Activated naive CD4-positive, alpha-beta T cell treated with anti-CD3 and anti-CD28 coated beads for 36 hours (primary cell): ENCODE measurements at regions not wholly inside any gene's neighbourhood (a gene's known extent, or its start where the extent isn't known, plus 50 kb on each side); places are given as distances from the start of the nearest gene placed in this dataset.
A peak's percentile ranks its signal among the peaks of the same experiment; 100 is the strongest.
"Not testable (repeated sequence)": the region's sequence is repeated elsewhere in the genome, so short reads cannot be mapped to it uniquely, and the experiment has no call there.

Experiments used
- CTCF ChIA-PET: fragments of 350-600 bp; sonication (Branson Sonifier 250); formaldehyde crosslinking; loops from one replicate; lab custom pipeline; 2021; ENCODE audit warnings: antibody characterized with exemption; lab: Charles Lee
- DNase-seq: peaks from one replicate; pipeline ENCODE4 v3.0.0-alpha.2; 2020
- H3K27ac Mint-ChIP-seq: one replicate; pipeline ENCODE4 v1.8.0; 2021; ENCODE audit warnings: mild to moderate bottlenecking, mixed read lengths
- H3K27me3 Mint-ChIP-seq: one replicate; pipeline ENCODE4 v1.8.0; 2021; ENCODE audit warnings: low read depth, mixed read lengths
- H3K36me3 Mint-ChIP-seq: one replicate; pipeline ENCODE4 v1.8.0; 2021; ENCODE audit warnings: low read depth, mixed read lengths
- H3K4me1 Mint-ChIP-seq: one replicate; pipeline ENCODE4 v1.8.0; 2021; ENCODE audit warnings: low read depth, mixed read lengths
- H3K4me3 Mint-ChIP-seq: one replicate; pipeline ENCODE4 v1.8.0; 2021; ENCODE audit warnings: mild to moderate bottlenecking, moderate library complexity, mixed read lengths
- H3K9me3 Mint-ChIP-seq: one replicate; pipeline ENCODE4 v1.8.0; 2021; ENCODE audit warnings: mixed read lengths
- intact Hi-C: fragments of 100-400 bp; cut with micrococcal nuclease; formaldehyde crosslinking; loops from one replicate; pipeline ENCODE4 v1.15.1; 2023

DNA sequence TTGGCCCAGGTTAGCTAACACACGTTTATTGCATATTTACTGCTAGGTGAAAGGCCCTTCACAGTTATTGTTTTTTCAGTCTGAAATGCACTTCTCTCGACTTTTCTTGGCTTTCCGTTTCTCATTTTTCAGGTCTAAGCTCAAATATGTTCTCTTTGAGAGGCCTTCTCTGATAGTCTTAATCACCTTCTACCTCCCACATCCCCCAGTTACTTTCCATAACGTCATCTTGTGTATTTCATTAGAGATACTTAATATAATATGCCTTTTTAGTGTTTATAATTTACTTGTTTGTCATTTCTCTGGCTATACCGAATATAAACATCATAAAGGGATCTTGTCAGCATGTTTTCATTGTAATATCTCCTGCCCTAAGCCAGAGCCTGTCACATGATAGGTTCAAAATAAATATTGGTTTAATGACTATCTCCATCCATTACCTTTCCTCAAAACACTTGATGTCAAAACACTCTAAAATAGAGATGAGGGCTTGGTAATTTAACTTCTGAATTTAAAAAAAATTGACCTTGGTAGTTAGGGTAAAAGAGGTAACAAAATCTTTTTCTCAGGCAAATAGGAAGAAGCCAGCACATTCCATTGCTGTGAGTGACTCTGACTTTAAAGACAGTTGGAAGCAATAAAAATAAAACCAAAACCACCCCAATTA is 168.6 kb upstream of the RFC3 start:
- intact Hi-C loops, result no loop called here
- H3K27ac Mint-ChIP-seq, result no peak overlapping the region
- DNase-seq, result no peak
- CTCF ChIA-PET, result no interaction called here
- no peaks in the 10 kb centered on the region for H3K36me3 Mint-ChIP-seq
- peaks cover 18% of the 10 kb centered on the region for H3K27me3 Mint-ChIP-seq
- no peaks in the 10 kb centered on the region for H3K9me3 Mint-ChIP-seq
- H3K4me1 Mint-ChIP-seq, result peaks cover 17% of the 10 kb centered on the region
- H3K4me3 Mint-ChIP-seq, result no peak overlapping the region

DNA sequence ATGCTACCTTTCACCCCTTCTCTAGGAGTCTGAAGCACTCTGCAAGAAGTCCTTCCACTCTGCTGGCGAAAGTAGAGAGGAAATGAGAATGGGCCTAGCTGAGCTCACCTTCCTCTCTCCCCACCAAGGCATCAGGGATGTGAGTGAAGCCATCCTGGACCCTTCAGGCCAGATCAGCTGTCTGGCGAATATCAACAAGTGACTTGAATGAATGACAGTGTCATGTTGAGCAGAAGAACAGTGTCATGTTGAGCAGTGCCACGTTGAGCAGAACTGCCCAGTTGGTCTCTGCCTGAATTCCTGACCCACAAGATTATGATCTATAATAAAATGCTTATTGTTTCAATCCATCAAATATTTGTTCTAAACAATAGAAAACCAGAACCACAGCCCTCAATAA is 166.2 kb upstream of the RFC3 start:
- no peak for DNase-seq
- Mint-ChIP-seq H3K36me3 (no peaks in the 10 kb centered on the region), H3K27ac (no peak overlapping the region), H3K27me3 (peaks cover 18% of the 10 kb centered on the region), H3K9me3 (no peaks in the 10 kb centered on the region), H3K4me3 (no peak overlapping the region), H3K4me1 (no peaks in the 10 kb centered on the region)
- CTCF ChIA-PET, result interaction anchor here (0.7 to 0.8 kb wide), 2 partner anchors 11 to 487 kb away, joined by 3 read pairs; no protein-coding TSS in a partner anchor
- intact Hi-C loops, result no loop called here

DNA sequence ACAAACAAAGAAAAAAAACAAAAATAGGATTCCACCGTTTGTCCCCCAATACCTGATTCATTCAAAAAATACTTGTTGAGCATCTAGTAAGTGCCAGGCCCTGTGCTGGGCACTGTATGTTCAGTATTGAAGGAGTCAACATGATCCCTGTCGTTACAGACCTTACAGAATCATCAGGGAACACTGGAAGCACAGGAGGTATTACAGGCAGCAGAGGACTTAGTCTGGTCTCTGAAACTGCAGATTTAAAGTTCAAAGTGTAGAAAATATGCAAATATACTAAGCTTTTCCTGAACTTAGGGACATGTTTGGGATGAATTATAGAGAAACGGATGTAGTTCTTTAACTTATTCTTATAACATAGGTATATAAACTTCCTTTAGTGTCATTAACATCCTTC is 160.7 kb upstream of the RFC3 start:
- intact Hi-C loops, result no loop called here
- Mint-ChIP-seq H3K4me3 (no peak overlapping the region), H3K27me3 (peaks cover 14% of the 10 kb centered on the region), H3K36me3 (no peaks in the 10 kb centered on the region), H3K9me3 (peaks cover 1% of the 10 kb centered on the region), H3K27ac (no peak overlapping the region), H3K4me1 (no peaks in the 10 kb centered on the region)
- DNase-seq, result no peak
- CTCF ChIA-PET, result no interaction called here

DNA sequence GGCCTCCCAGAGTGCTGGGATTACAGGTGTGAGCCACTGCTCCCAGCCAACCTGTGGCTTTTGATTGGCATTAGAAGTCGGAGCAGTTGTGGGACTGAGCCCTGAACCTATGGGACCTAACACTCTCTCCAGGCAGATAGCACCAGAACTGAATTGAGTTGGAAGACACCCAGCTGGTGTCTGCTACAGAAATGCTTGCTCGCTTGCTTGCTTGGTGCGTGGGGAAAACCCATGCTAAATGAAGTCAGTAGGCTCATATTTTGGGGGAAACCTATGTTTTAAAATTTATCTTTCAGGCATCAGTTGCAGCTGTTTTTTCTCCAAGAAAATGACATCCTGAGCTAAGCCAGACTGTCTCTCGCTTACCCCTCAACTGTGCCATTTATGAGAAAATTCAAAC is 158.5 kb upstream of the RFC3 start:
- H3K27ac Mint-ChIP-seq, result no peak overlapping the region
- H3K27me3 Mint-ChIP-seq, result peaks cover 3% of the 10 kb centered on the region
- H3K4me1 Mint-ChIP-seq, result no peaks in the 10 kb centered on the region
- CTCF ChIA-PET, result interaction anchor here (0.6 kb wide), 2 partner anchors 276 to 1551 kb away, joined by 3 read pairs; no protein-coding TSS in a partner anchor
- DNase-seq, result no peak
- peaks cover 1% of the 10 kb centered on the region for H3K9me3 Mint-ChIP-seq
- no peaks in the 10 kb centered on the region for H3K36me3 Mint-ChIP-seq
- H3K4me3 Mint-ChIP-seq, result no peak overlapping the region
- intact Hi-C loops, result no loop called here

DNA sequence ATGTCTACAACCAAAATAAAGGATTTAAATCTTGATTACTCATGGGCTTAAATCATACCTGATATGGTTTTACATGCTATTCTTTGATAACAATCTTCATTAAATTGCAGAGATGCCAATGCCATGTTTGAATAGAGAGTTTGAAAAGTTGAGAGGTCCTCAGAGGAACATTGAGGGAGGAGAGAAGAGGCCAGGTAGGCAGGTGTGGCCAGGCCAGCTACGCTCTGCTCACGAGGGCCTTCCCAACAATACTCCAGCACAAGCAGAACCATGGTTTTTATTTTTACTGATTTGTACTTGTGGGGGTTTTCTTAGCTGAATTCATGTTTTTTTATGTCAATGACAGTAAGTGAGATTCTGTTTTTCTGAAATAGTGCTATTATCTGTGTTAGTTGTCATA is 158.1 kb upstream of the RFC3 start:
- no peak for DNase-seq
- Mint-ChIP-seq H3K4me3 (no peak overlapping the region), H3K27me3 (peaks cover 3% of the 10 kb centered on the region), H3K9me3 (peaks cover 1% of the 10 kb centered on the region), H3K4me1 (no peaks in the 10 kb centered on the region), H3K27ac (no peak overlapping the region), H3K36me3 (no peaks in the 10 kb centered on the region)
- CTCF ChIA-PET, result no interaction called here
- intact Hi-C loops, result no loop called here

DNA sequence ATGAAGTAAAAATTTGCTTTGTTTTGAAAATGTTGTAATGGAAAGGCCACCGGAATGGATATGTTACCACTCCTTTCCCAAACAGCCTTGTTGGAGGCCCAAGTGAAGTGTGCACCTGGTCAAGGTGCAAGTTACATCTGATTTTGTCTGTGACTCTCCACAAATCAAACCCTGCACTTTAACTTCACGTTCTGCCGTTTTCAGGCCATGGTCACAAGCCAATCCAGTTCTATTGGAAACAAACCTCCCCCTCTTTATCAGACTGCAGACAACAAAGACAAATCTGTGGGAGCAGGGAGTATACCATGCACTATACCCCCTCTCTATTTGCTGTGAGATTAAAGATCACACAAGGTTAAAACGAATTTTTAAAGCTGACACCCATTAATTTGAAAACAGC is 155.6 kb upstream of the RFC3 start:
- Mint-ChIP-seq H3K36me3 (no peaks in the 10 kb centered on the region), H3K27ac (no peak overlapping the region), H3K4me1 (no peaks in the 10 kb centered on the region), H3K9me3 (peaks cover 1% of the 10 kb centered on the region), H3K4me3 (no peak overlapping the region), H3K27me3 (peaks cover 3% of the 10 kb centered on the region)
- DNase-seq, result no peak
- CTCF ChIA-PET, result no interaction called here
- intact Hi-C loops, result no loop called here

DNA sequence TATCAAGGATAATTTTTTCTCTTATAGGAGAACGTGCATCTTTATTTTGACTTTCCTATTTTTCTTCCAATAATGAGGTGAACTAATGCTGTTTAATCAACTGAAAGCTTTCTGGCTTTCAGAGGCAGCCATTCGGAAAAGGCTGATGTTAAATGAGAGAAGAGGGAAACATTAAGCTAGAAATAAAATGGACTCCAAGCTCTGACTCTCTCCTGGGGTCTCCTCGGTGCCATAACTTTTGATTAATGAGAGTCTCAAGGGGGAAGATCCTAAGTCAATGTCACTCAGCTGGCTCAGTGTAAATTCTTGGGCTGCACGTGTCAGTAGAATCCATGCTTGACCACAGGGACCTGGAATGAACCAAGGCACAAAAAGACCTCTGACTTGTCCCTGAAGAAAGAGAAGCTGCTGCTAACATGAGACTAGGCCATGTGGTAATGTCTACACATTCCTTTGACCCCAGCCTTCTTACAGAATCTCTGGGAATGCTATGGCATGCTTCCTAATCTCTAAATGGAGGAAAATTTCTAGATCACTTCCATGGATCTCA is 152.2 kb upstream of the RFC3 start:
- no peak for DNase-seq
- H3K36me3 Mint-ChIP-seq, result no peaks in the 10 kb centered on the region
- no peak overlapping the region for H3K4me3 Mint-ChIP-seq
- H3K4me1 Mint-ChIP-seq, result no peaks in the 10 kb centered on the region
- H3K27me3 Mint-ChIP-seq, result peaks cover 2% of the 10 kb centered on the region
- CTCF ChIA-PET, result interaction anchor here (0.5 to 0.7 kb wide), 2 partner anchors 17 to 417 kb away, joined by 3 to 8 read pairs; no protein-coding TSS in a partner anchor
- no peak overlapping the region for H3K27ac Mint-ChIP-seq
- peaks cover 1% of the 10 kb centered on the region for H3K9me3 Mint-ChIP-seq
- intact Hi-C loops, result no loop called here

DNA sequence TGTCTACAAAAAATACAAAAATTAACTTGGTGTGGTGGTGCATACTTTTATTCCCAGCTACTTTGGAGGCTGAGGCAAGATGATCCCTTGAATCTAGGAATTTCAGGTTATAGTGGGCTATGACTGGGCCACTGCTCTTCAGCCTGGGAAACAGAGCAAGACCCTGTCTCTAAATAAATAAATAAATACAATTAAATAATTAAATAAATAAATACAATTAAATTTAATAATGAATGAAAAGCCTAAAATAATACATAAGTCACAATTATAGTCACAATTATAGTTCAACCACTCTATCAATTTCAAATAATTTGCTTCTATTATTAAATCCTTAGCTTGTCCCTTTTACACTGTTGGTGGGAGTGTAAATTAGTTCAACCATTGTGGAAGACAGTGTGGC is 146.4 kb upstream of the RFC3 start:
- intact Hi-C loops, result no loop called here
- CTCF ChIA-PET, result no interaction called here
- Mint-ChIP-seq H3K4me1 (peaks cover 4% of the 10 kb centered on the region), H3K36me3 (no peaks in the 10 kb centered on the region), H3K4me3 (no peak overlapping the region), H3K27me3 (peaks cover 2% of the 10 kb centered on the region), H3K9me3 (no peaks in the 10 kb centered on the region), H3K27ac (no peak overlapping the region)
- no peak for DNase-seq

DNA sequence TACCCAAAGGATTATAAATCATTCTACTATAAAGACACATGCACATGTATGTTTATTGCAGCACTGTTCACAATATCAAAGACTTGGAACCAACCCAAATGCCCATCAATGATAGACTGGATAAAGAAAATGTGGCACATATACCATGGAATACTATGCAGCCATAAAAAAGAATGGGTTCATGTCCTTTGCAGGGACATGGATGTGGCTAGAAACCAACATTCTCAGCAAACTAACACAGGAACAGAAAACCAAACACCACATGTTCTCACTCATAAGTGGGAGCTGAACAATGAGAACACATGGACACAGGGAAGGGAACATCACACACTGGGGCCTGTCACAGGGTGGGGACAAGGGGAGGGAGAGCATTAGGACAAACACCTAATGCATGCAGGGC is 145.9 kb upstream of the RFC3 start:
- CTCF ChIA-PET, H3K27me3 Mint-ChIP-seq, H3K36me3 Mint-ChIP-seq, H3K4me1 Mint-ChIP-seq, DNase-seq, intact Hi-C loops, H3K4me3 Mint-ChIP-seq, H3K27ac Mint-ChIP-seq, H3K9me3 Mint-ChIP-seq: not testable (repeated sequence)

DNA sequence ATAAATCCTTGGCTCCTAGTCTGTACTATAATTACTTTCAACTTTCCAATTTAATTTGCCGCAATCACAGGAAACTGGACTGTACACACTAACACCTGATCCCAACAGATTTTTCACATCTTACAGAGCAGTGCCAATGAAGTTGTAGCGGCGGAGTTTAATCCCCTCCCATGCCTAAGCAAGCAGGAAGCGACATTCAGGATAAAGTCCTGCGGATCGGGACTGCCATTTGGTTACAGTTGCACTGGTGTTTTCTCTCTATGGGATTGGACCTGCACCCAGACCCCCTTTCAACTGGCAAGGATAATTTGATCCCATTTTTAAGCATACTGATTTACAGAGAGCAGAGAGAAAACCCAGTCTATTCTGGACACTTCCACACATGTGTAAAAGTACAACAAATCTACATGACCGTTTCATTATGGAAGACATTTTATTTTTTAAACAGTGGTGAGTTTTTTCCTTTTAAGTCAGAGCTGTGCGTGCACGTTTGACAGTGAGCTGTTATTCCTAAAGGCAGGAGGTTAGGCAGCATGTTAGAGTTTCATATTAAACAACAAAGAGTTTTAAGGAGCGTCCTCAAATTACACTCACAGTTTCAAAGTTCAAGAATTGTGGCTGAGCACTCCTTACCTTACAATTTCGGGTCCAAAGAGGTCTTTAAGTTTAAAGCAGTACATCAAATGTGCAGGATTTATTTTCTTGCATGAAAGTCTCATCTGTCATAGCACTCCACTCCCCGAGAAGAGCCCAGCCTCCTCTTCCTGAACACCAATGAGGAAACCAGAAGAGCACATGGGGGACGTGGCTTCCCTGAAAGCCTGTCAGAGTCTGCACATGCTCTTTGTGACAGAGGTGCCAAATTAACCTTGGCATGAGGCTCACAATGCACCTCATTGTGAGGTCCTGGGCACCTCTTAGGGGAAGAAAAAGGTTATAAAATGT is 141.6 kb upstream of the RFC3 start:
- DNase-seq, result peak; percentile 46
- no peak overlapping the region for H3K27ac Mint-ChIP-seq
- peak overlapping the region; percentile 37 for H3K4me3 Mint-ChIP-seq
- H3K9me3 Mint-ChIP-seq, result no peaks in the 10 kb centered on the region
- no peaks in the 10 kb centered on the region for H3K36me3 Mint-ChIP-seq
- intact Hi-C loops, result no loop called here
- peaks cover 30% of the 10 kb centered on the region for H3K4me1 Mint-ChIP-seq
- H3K27me3 Mint-ChIP-seq, result no peaks in the 10 kb centered on the region
- CTCF ChIA-PET, result interaction anchor here (0.6 kb wide), 1 partner anchor 78 kb away, joined by 3 read pairs; no protein-coding TSS in a partner anchor

DNA sequence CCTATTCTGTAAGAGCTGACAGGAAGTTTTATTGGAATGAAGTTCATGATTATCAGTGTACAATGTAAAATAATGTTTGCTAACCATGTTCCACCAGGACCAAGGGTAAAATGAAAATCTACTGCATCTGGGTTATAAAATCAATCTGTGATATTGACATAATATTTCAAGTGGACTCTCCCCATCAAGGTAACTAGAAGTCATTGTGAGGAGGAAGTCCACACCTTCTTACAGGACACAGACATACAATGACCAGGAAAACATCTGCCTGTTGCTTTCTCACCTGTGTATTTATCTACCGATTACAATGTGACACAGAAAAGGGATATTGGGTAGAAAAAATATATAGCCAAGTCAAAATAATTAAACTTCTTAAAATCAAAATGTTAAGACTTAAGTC is 140.7 kb upstream of the RFC3 start:
- Mint-ChIP-seq H3K9me3 (no peaks in the 10 kb centered on the region), H3K36me3 (no peaks in the 10 kb centered on the region), H3K27me3 (no peaks in the 10 kb centered on the region), H3K4me3 (no peak overlapping the region), H3K4me1 (peaks cover 30% of the 10 kb centered on the region), H3K27ac (no peak overlapping the region)
- CTCF ChIA-PET, result no interaction called here
- no peak for DNase-seq
- intact Hi-C loops, result no loop called here

DNA sequence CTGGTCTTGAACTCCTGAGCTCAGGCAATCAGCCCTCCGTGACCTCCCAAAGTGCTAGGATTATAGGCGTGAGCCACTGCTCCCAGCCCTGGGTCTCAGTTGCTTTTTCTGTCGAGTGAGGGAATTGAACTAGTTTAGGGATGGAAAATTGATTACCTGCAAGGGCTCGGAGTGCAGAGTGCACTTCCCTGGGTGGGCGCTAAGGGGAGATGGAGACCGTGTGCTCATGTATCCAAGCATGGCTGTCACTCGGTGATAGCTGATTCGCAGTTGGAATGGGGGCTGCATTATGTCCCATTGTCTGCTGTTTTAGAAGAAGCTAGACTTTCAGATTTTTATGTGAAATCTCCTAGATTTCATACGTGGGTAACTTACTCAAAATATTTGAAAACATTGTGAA is 139.9 kb upstream of the RFC3 start:
- DNase-seq, result no peak
- no peak overlapping the region for H3K4me3 Mint-ChIP-seq
- H3K27ac Mint-ChIP-seq, result no peak overlapping the region
- CTCF ChIA-PET, result interaction anchor here (1.4 kb wide), 1 partner anchor 64 kb away, joined by 3 read pairs; no protein-coding TSS in a partner anchor
- H3K9me3 Mint-ChIP-seq, result no peaks in the 10 kb centered on the region
- H3K36me3 Mint-ChIP-seq, result no peaks in the 10 kb centered on the region
- H3K27me3 Mint-ChIP-seq, result peaks cover 3% of the 10 kb centered on the region
- intact Hi-C loops, result no loop called here
- H3K4me1 Mint-ChIP-seq, result peaks cover 30% of the 10 kb centered on the region
